ENCODE measurements at regions not wholly inside any gene's neighbourhood (a gene's known extent, or its start where the extent isn't known, plus 50 kb on each side); places are given as distances from the start of the nearest gene placed in this dataset.

- Histone ChIP-seq H3K9me3 (no peaks in the 10 kb centered on the region), H3K4me3 (no peak overlapping the region), H3K27me3 (no peaks in the 10 kb centered on the region), H3K27ac (no peak overlapping the region), H3K4me1 (no peaks in the 10 kb centered on the region), H3K36me3 (no peaks in the 10 kb centered on the region)
- no peak for TF ChIP-seq POLR2A (IDR thresholded peaks at IDR 0.05)
- no peak for TF ChIP-seq POLR2AphosphoS5 (IDR thresholded peaks at IDR 0.05)
- TF ChIP-seq CTCF (IDR thresholded peaks at IDR 0.05): no peak
- TF ChIP-seq EP300 (IDR thresholded peaks at IDR 0.05): no peak
- 66% methylated on average over 3 of the region's 3 CpGs for WGBS
- no peak for DNase-seq (ENCODE audit: low spot score in 2 of 2)
Measured at GRCh38 chr9:82616545-82616944, 446.4 kb downstream of the RASEF start.

GRCh38 chr9:82621447-82621846 lies 441.5 kb downstream of the RASEF start:
- H3K9me3 ChIP-seq: no peaks in the 10 kb centered on the region

GRCh38 chr9:82637368-82637767 lies 425.6 kb downstream of the RASEF start:
- no peak for TF ChIP-seq CTCF (IDR thresholded peaks at IDR 0.05)
- TF ChIP-seq POLR2A (IDR thresholded peaks at IDR 0.05): no peak
- TF ChIP-seq EP300 (IDR thresholded peaks at IDR 0.05): no peak
- no peak for TF ChIP-seq POLR2AphosphoS5 (IDR thresholded peaks at IDR 0.05)
- peaks cover 11% of the 10 kb centered on the region for H3K9me3 ChIP-seq
- no peaks in the 10 kb centered on the region for H3K4me1 ChIP-seq
- no peaks in the 10 kb centered on the region for H3K36me3 ChIP-seq
- 100% methylated on average over 2 of the region's 3 CpGs for WGBS
- H3K27ac ChIP-seq: no peak overlapping the region
- H3K27me3 ChIP-seq: no peaks in the 10 kb centered on the region
- no peak overlapping the region for H3K4me3 ChIP-seq
- DNase-seq (ENCODE audit: low spot score in 2 of 2): no peak

More at GRCh38 chr9:82621447-82621846, 441.5 kb downstream of the RASEF start:
- H3K27me3 ChIP-seq: no peaks in the 10 kb centered on the region
- H3K4me1 ChIP-seq: no peaks in the 10 kb centered on the region
- 81% methylated on average over 1 of the region's 1 CpG for WGBS
- DNase-seq (ENCODE audit: low spot score in 2 of 2): no peak
- no peak overlapping the region for H3K4me3 ChIP-seq
- no peaks in the 10 kb centered on the region for H3K36me3 ChIP-seq
- TF ChIP-seq POLR2A (IDR thresholded peaks at IDR 0.05): no peak
- H3K27ac ChIP-seq: no peak overlapping the region

- 51% methylated on average over 2 of the region's 2 CpGs for WGBS
- TF ChIP-seq POLR2A (IDR thresholded peaks at IDR 0.05) (no peak), CTCF (IDR thresholded peaks at IDR 0.05) (no peak), EP300 (IDR thresholded peaks at IDR 0.05) (no peak), POLR2AphosphoS5 (IDR thresholded peaks at IDR 0.05) (no peak)
- DNase-seq (ENCODE audit: low spot score in 2 of 2): no peak
Measured at GRCh38 chr9:82645600-82645999, 417.3 kb downstream of the RASEF start.

GRCh38 chr9:82650368-82650767 lies 412.6 kb downstream of the RASEF start:
- 91% methylated on average over 3 of the region's 3 CpGs for WGBS

More at GRCh38 chr9:82645600-82645999, 417.3 kb downstream of the RASEF start:
- H3K4me3 ChIP-seq: no peak overlapping the region
- peaks cover 8% of the 10 kb centered on the region for H3K9me3 ChIP-seq
- no peaks in the 10 kb centered on the region for H3K4me1 ChIP-seq
- no peak overlapping the region for H3K27ac ChIP-seq
- no peaks in the 10 kb centered on the region for H3K27me3 ChIP-seq
- no peaks in the 10 kb centered on the region for H3K36me3 ChIP-seq

More at GRCh38 chr9:82650368-82650767, 412.6 kb downstream of the RASEF start:
- H3K4me1 ChIP-seq: no peaks in the 10 kb centered on the region
- no peaks in the 10 kb centered on the region for H3K27me3 ChIP-seq
- no peak overlapping the region for H3K27ac ChIP-seq
- H3K4me3 ChIP-seq: no peak overlapping the region
- H3K9me3 ChIP-seq: peaks cover 8% of the 10 kb centered on the region
- no peaks in the 10 kb centered on the region for H3K36me3 ChIP-seq
- TF ChIP-seq EP300 (IDR thresholded peaks at IDR 0.05): no peak
- TF ChIP-seq POLR2AphosphoS5 (IDR thresholded peaks at IDR 0.05): no peak
- no peak for TF ChIP-seq POLR2A (IDR thresholded peaks at IDR 0.05)
- no peak for TF ChIP-seq CTCF (IDR thresholded peaks at IDR 0.05)
- no peak for DNase-seq (ENCODE audit: low spot score in 2 of 2)

Data from suprapubic skin (tissue), 4 donors.